HFF-Myc (cell line): ENCODE measurements at regions not wholly inside any gene's neighbourhood (a gene's known extent, or its start where the extent isn't known, plus 50 kb on each side); places are given as distances from the start of the nearest gene placed in this dataset.

Source experiments
- DNase-seq: peaks from one replicate; pipeline ENCODE4 v3.0.0-alpha.2; 2011; ENCODE audit warnings: low read depth; ENCODE audit errors: extremely low read depth
- H3K4me3 ChIP-seq: replicated peaks from 2 replicates; pipeline ENCODE4 v1.5.1; 2011; ENCODE audit warnings: low read depth, mild to moderate bottlenecking, control low read depth, low read length
- CTCF ChIP-seq: IDR thresholded peaks from 2 replicates; pipeline ENCODE4 v1.5.1; 2012; ENCODE audit warnings: mild to moderate bottlenecking, low read depth, low read length, control low read depth; ENCODE audit errors: missing control alignments

- TF ChIP-seq CTCF, result no peak
- H3K4me3 ChIP-seq, result no peak overlapping the region
- DNase-seq, result no peak
Measured at GRCh38 chr1:30604801-30605440, 118.5 kb downstream of the MATN1 start.

- DNase-seq, result no peak
- TF ChIP-seq CTCF, result no peak
- no peak overlapping the region for H3K4me3 ChIP-seq
Measured at GRCh38 chr1:30603081-30603858, 120.1 kb downstream of the MATN1 start.

GRCh38 chr1:30601316-30602085, 121.9 kb downstream of the MATN1 start:
- no peak for DNase-seq
- no peak for TF ChIP-seq CTCF
- H3K4me3 ChIP-seq, result no peak overlapping the region

GRCh38 chr1:30600706-30601105, 122.7 kb downstream of the MATN1 start:
- no peak for TF ChIP-seq CTCF
- DNase-seq, result no peak
- no peak overlapping the region for H3K4me3 ChIP-seq

GRCh38 chr1:30600258-30600657, 123.1 kb downstream of the MATN1 start:
- no peak overlapping the region for H3K4me3 ChIP-seq
- DNase-seq, result no peak
- TF ChIP-seq CTCF, result no peak

- no peak for DNase-seq
- no peak for TF ChIP-seq CTCF
- no peak overlapping the region for H3K4me3 ChIP-seq
Measured at GRCh38 chr1:30599721-30600120, 123.7 kb downstream of the MATN1 start.
